H1 (cell line): ENCODE measurements at regions not wholly inside any gene's neighbourhood (a gene's known extent, or its start where the extent isn't known, plus 50 kb on each side); places are given as distances from the start of the nearest gene placed in this dataset.

Source experiments
- CTCF ChIA-PET: fragments of 300-600 bp; sonication (Branson Sonifier 250); formaldehyde crosslinking; loops from one replicate; lab custom pipeline; 2021; ENCODE audit not compliant: partially characterized antibody; lab: Charles Lee
- POLR2A ChIA-PET: fragments of 300-600 bp; sonication (Branson Sonifier 250); formaldehyde crosslinking; loops from one replicate; lab custom pipeline; 2021; ENCODE audit warnings: inconsistent platforms; ENCODE audit not compliant: partially characterized antibody; lab: Charles Lee
- DNase-seq, 2 experiments: peaks; one replicate each; pipeline versions ENCODE4 v3.0.0 to v3.0.0-alpha.2; 2010 to 2022; ENCODE audit warnings: low spot score in 2 of 2, low read depth in 1 of 2, mixed read lengths in 1 of 2
- FAIRE-seq: peaks from 2 replicates; lab custom pipeline; 2011; peaks lifted over from hg19 to GRCh38; lab: Jason Lieb, UNC
- H2AFZ ChIP-seq: 2 replicates; pipeline ENCODE4 v1.8.1; 2012; ENCODE audit warnings: low read length, inconsistent platforms
- H2AK5ac ChIP-seq: 2 replicates; pipeline ENCODE4 v1.6.1; 2013; ENCODE audit warnings: low read depth, low read length
- H2BK120ac ChIP-seq: replicated peaks from 2 replicates; pipeline ENCODE3; 2013; ENCODE audit warnings: low read depth, low read length, inconsistent platforms
- H2BK12ac ChIP-seq: 2 replicates; pipeline ENCODE4 v1.6.1; 2013; ENCODE audit warnings: low read depth, low read length
- H2BK15ac ChIP-seq: 2 replicates; pipeline ENCODE4 v1.6.1; 2013; ENCODE audit warnings: low read length
- H2BK20ac ChIP-seq: 2 replicates; pipeline ENCODE4 v1.6.1; 2013; ENCODE audit warnings: low read length
- H2BK5ac ChIP-seq: 2 replicates; pipeline ENCODE4 v1.6.1; 2013; ENCODE audit warnings: low read depth, low read length
- H3K14ac ChIP-seq: 2 replicates; pipeline ENCODE4 v1.6.1; 2013; ENCODE audit warnings: inconsistent platforms; ENCODE audit not compliant: insufficient read length
- H3K18ac ChIP-seq: 2 replicates; pipeline ENCODE4 v1.6.1; 2013; ENCODE audit warnings: low read length; ENCODE audit errors: extremely low read depth
- H3K23ac ChIP-seq: 2 replicates; pipeline ENCODE4 v1.6.1; 2013; ENCODE audit warnings: inconsistent platforms; ENCODE audit not compliant: insufficient read length
- H3K23me2 ChIP-seq: 2 replicates; pipeline ENCODE4 v1.6.1; 2013; ENCODE audit warnings: low read depth, low read length
- H3K27ac ChIP-seq: 2 replicates; pipeline ENCODE4 v1.6.1; 2011; ENCODE audit warnings: low read depth, low read length, inconsistent platforms
- H3K27me3 ChIP-seq, 4 experiments: replicated peaks in 1 of 4; 1 replicate in 1 of 4; 2 replicates in 3 of 4; pipeline versions ENCODE4 v1.6.1 to v1.8.1; 2011 to 2013; ENCODE audit warnings: low read length in 3 of 4, mild to moderate bottlenecking in 3 of 4, inconsistent platforms in 2 of 4, mixed read lengths in 2 of 4, moderate library complexity in 1 of 4; ENCODE audit not compliant: control insufficient read depth in 3 of 4, insufficient read depth in 3 of 4; ENCODE audit errors: extremely low read depth in 1 of 4
- H3K36me3 ChIP-seq, 4 experiments: 2 replicates each; pipeline versions ENCODE4 v1.6.1 to v1.8.1; 2011 to 2013; ENCODE audit warnings: mild to moderate bottlenecking in 4 of 4, low read length in 3 of 4, moderate library complexity in 2 of 4, control low read depth in 1 of 4, inconsistent platforms in 1 of 4; ENCODE audit not compliant: insufficient read depth in 4 of 4, control insufficient read depth in 2 of 4
- H3K4ac ChIP-seq: replicated peaks from 2 replicates; pipeline ENCODE3; 2013; ENCODE audit warnings: low read length, low read depth, mixed read lengths, inconsistent platforms; ENCODE audit not compliant: insufficient read length
- H3K4me1 ChIP-seq, 4 experiments: replicated peaks in 1 of 4; 1 replicate in 1 of 4; 2 replicates in 3 of 4; pipeline versions ENCODE4 v1.6.1 to v1.8.1; 2011 to 2013; ENCODE audit warnings: low read length in 3 of 4, inconsistent platforms in 2 of 4, mixed read lengths in 1 of 4; ENCODE audit not compliant: insufficient read depth in 4 of 4, control insufficient read depth in 3 of 4
- H3K4me2 ChIP-seq, 2 experiments: 2 replicates each; pipeline versions ENCODE4 v1.6.1 to v1.8.1; 2011 to 2013; ENCODE audit warnings: low read depth in 2 of 2, low read length in 2 of 2, control low read depth in 1 of 2, inconsistent platforms in 1 of 2, mild to moderate bottlenecking in 1 of 2; ENCODE audit not compliant: insufficient read depth in 1 of 2
- H3K4me3 ChIP-seq, 4 experiments: fragments of 200-600, 300-600 bp in 1 of 4; sonication (generic), shearing (Covaris generic), sonication (Bioruptor Twin) in 1 of 4; 2 replicates each; pipeline versions ENCODE4 v1.5.1 to v1.8.1; 2011 to 2016; ENCODE audit warnings: low read length in 4 of 4, low read depth in 3 of 4, control low read depth in 2 of 4, inconsistent platforms in 2 of 4, mild to moderate bottlenecking in 2 of 4, mixed read lengths in 1 of 4, moderate library complexity in 1 of 4; ENCODE audit not compliant: insufficient read depth in 2 of 4; ENCODE audit errors: extremely low read depth in 1 of 4
- H3K56ac ChIP-seq: replicated peaks from 2 replicates; pipeline ENCODE3; 2013; ENCODE audit warnings: low read depth, mild to moderate bottlenecking, mixed read lengths, low read length, inconsistent platforms; ENCODE audit not compliant: insufficient read length
- H3K79me1 ChIP-seq: 2 replicates; pipeline ENCODE4 v1.6.1; 2013; ENCODE audit warnings: low read depth, low read length, control low read depth
- H3K79me2 ChIP-seq, 2 experiments: 2 replicates each; pipeline versions ENCODE4 v1.6.1 to v1.8.1; 2012 to 2013; ENCODE audit warnings: low read length in 2 of 2, mild to moderate bottlenecking in 2 of 2, inconsistent platforms in 1 of 2; ENCODE audit not compliant: insufficient read depth in 2 of 2, control insufficient read depth in 1 of 2
- H3K9ac ChIP-seq, 4 experiments: replicated peaks in 1 of 4; 1 replicate in 1 of 4; 2 replicates in 3 of 4; pipeline versions ENCODE4 v1.6.1 to v1.8.1; 2011 to 2013; ENCODE audit warnings: low read depth in 3 of 4, low read length in 3 of 4, control low read depth in 2 of 4, mild to moderate bottlenecking in 2 of 4, moderate library complexity in 2 of 4, inconsistent platforms in 1 of 4; ENCODE audit errors: extremely low read depth in 1 of 4
- H3K9me3 ChIP-seq, 2 experiments: 2 replicates each; pipeline versions ENCODE4 v1.6.1 to v1.8.1; 2012 to 2013; ENCODE audit warnings: mild to moderate bottlenecking in 2 of 2, moderate library complexity in 2 of 2, control low read depth in 1 of 2, inconsistent platforms in 1 of 2, low read depth in 1 of 2, low read length in 1 of 2, mixed read lengths in 1 of 2; ENCODE audit not compliant: insufficient read depth in 2 of 2
- H4K20me1 ChIP-seq, 2 experiments: replicated peaks in 1 of 2; 2 replicates each; pipeline versions ENCODE3 to v1.8.1; 2011 to 2013; ENCODE audit warnings: inconsistent platforms in 2 of 2, low read length in 2 of 2, mild to moderate bottlenecking in 1 of 2; ENCODE audit not compliant: insufficient read depth in 2 of 2, control insufficient read depth in 1 of 2
- H4K5ac ChIP-seq: 2 replicates; pipeline ENCODE4 v1.6.1; 2013; ENCODE audit warnings: low read length, low read depth, mixed read lengths, inconsistent platforms; ENCODE audit not compliant: insufficient read length
- H4K8ac ChIP-seq: 2 replicates; pipeline ENCODE4 v1.8.0; 2013; ENCODE audit warnings: mild to moderate bottlenecking, moderate library complexity, low read length, inconsistent platforms; ENCODE audit not compliant: insufficient read depth; ENCODE audit errors: extremely low read depth
- H4K91ac ChIP-seq: replicated peaks from 2 replicates; pipeline ENCODE3; 2013; ENCODE audit warnings: low read length, mixed read lengths, inconsistent platforms; ENCODE audit not compliant: insufficient read length
- ATF2 ChIP-seq: IDR thresholded peaks from 2 replicates; pipeline ENCODE4 v1.6.1; 2012; ENCODE audit warnings: low read length, inconsistent platforms
- CTCF ChIP-seq, 3 experiments: IDR thresholded peaks; 1 replicate in 2 of 3; 2 replicates in 1 of 3; pipeline versions ENCODE4 v1.5.1 to v1.6.1; 2011; ENCODE audit warnings: low read length in 3 of 3, mild to moderate bottlenecking in 3 of 3, inconsistent platforms in 2 of 3, low read depth in 1 of 3, moderate library complexity in 1 of 3; ENCODE audit not compliant: insufficient read depth in 1 of 3; ENCODE audit errors: control extremely low read depth in 1 of 3
- EGR1 ChIP-seq: IDR thresholded peaks from 2 replicates; pipeline ENCODE4 v1.6.1; 2011; ENCODE audit warnings: low read depth, low read length, borderline replicate concordance
- EZH2 ChIP-seq: fragments of 200-600 bp; sonication (generic); IDR thresholded peaks from 2 replicates; pipeline ENCODE4 v1.7.1; 2012; ENCODE audit warnings: low read depth, mild to moderate bottlenecking, moderate library complexity, low read length, inconsistent platforms; ENCODE audit not compliant: severe bottlenecking
- POLR2AphosphoS5 ChIP-seq: IDR thresholded peaks from 2 replicates; pipeline ENCODE4 v1.6.1; 2011; ENCODE audit warnings: low read depth, low read length
- RXRA ChIP-seq: IDR thresholded peaks from 2 replicates; pipeline ENCODE4 v1.6.1; 2011; ENCODE audit warnings: low read depth, mild to moderate bottlenecking, low read length, moderate library complexity; ENCODE audit not compliant: insufficient read depth
- SIX5 ChIP-seq: IDR thresholded peaks from 2 replicates; pipeline ENCODE4 v1.6.1; 2011; ENCODE audit warnings: mild to moderate bottlenecking, low read depth, low read length
- SP2 ChIP-seq: IDR thresholded peaks from 2 replicates; pipeline ENCODE4 v1.6.1; 2012; ENCODE audit warnings: mild to moderate bottlenecking, low read length, inconsistent platforms
- TAF7 ChIP-seq: optimal IDR thresholded peaks from 2 replicates; pipeline ENCODE3; 2011; ENCODE audit warnings: low read depth, mild to moderate bottlenecking, inconsistent platforms, low read length, moderate library complexity, borderline replicate concordance
- TBP ChIP-seq: IDR thresholded peaks from 2 replicates; pipeline ENCODE4 v1.6.1; 2011; ENCODE audit warnings: low read depth, low read length, improper control_type of control experiment
- ZNF274 ChIP-seq: IDR thresholded peaks from 2 replicates; pipeline ENCODE4 v1.7.0; 2012; ENCODE audit warnings: low read length, borderline replicate concordance; ENCODE audit errors: extremely low read depth
- WGBS, 2 experiments: shearing (Covaris generic) in 1 of 2; methylation state at CpG; one replicate each; pipeline versions ENCODE4 v1.1.6 to v1.1.7; 2013 to 2015; ENCODE audit warnings: low lambda C conversion rate in 2 of 2, mixed read lengths in 2 of 2, inconsistent platforms in 1 of 2, low coverage in 1 of 2, missing lambda C conversion rate in 1 of 2; ENCODE audit not compliant: insufficient replicate concordance in 2 of 2, insufficient coverage in 1 of 2, insufficient read length in 1 of 2; ENCODE audit errors: extremely low coverage in 1 of 2, missing lambda C conversion rate in 1 of 2; 5-methylcytosine and 5-hydroxymethylcytosine counted together

GRCh38 chr3:187936676-187937075 is 191.4 kb upstream of the BCL6 start:
- no peak overlapping the region for H3K4me3 ChIP-seq
- no peak overlapping the region for H2AK5ac ChIP-seq
- no peaks in the 10 kb centered on the region for H4K20me1 ChIP-seq
- H3K4me2 ChIP-seq: no peak overlapping the region
- no peaks in the 10 kb centered on the region for H3K9me3 ChIP-seq
- H3K4ac ChIP-seq: no peak overlapping the region
- no peak overlapping the region for H3K27ac ChIP-seq
- no peaks in the 10 kb centered on the region for H3K79me2 ChIP-seq
- no peaks in the 10 kb centered on the region for H3K4me1 ChIP-seq
- 88% methylated on average over 1 of the region's 1 CpG; no CpG with 5 or more reads in 1 of the 2 experiments for WGBS, 2 experiments
- no peak overlapping the region for H4K5ac ChIP-seq
- no peak overlapping the region for H3K56ac ChIP-seq
- no peak overlapping the region for H2BK15ac ChIP-seq
- no peak overlapping the region for H3K14ac ChIP-seq
- ChIA-PET CTCF (interaction anchor here (1.5 kb wide), 1 partner anchor 22 kb away, joined by 4 read pairs; no protein-coding TSS in a partner anchor), POLR2A (no interaction called here)
- H3K36me3 ChIP-seq: no peaks in the 10 kb centered on the region; a peak in 1 of 8 replicates
- H3K79me1 ChIP-seq: no peaks in the 10 kb centered on the region
- no peak overlapping the region for H2BK5ac ChIP-seq
- H3K23me2 ChIP-seq: no peaks in the 10 kb centered on the region
- no peak overlapping the region for H4K8ac ChIP-seq
- no peak overlapping the region for H2AFZ ChIP-seq
- no peak overlapping the region for H3K23ac ChIP-seq
- H2BK120ac ChIP-seq: no peak overlapping the region
- H2BK12ac ChIP-seq: no peak overlapping the region
- DNase-seq (no peak), FAIRE-seq (no peak)
- no peaks in the 10 kb centered on the region for H3K27me3 ChIP-seq
- no peak overlapping the region for H3K9ac ChIP-seq
- H4K91ac ChIP-seq: no peak overlapping the region
- H2BK20ac ChIP-seq: no peak overlapping the region
- no peak overlapping the region for H3K18ac ChIP-seq
- no peak for TF ChIP-seq TAF7
- TF ChIP-seq TBP: no peak
- TF ChIP-seq RXRA: no peak
- TF ChIP-seq SIX5: no peak
- TF ChIP-seq POLR2AphosphoS5: no peak
- TF ChIP-seq EGR1: no peak
- no peak for TF ChIP-seq ZNF274
- TF ChIP-seq EZH2: no peak
- no peak for TF ChIP-seq CTCF (IDR thresholded peaks at IDR 0.05; ENCODE audit: control extremely low read depth in 1 of 3, insufficient read depth in 1 of 3, low read depth in 1 of 3, low read length in 3 of 3)
- TF ChIP-seq ATF2: no peak
- TF ChIP-seq SP2: no peak
